ENCODE measurements at regions not wholly inside any gene's neighbourhood (a gene's known extent, or its start where the extent isn't known, plus 50 kb on each side); places are given as distances from the start of the nearest gene placed in this dataset.

DNA sequence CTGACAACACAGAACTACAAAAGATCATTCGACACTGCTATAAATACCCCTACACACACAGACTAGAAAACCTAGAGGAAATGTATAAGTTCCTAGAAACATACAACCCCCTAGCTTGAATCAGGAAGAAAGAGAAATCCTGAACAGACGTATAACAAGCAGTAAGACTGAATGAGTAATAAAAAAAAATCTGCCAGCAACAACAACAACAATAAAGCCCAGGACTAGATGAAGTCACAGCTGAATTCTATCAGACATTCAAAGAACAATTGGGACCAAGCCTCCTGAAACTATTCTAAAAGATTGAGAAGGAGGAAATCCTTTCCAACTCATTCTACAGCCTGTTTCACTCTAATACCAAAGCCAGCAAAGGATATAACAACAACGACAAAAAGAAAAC is 68.2 kb upstream of the SLIT3 start:
- Mint-ChIP-seq H3K4me1 (ENCODE audit: low read depth) (no peaks in the 10 kb centered on the region), H3K36me3 (ENCODE audit: low read depth) (no peaks in the 10 kb centered on the region), H3K27me3 (peaks cover 12% of the 10 kb centered on the region)

DNA sequence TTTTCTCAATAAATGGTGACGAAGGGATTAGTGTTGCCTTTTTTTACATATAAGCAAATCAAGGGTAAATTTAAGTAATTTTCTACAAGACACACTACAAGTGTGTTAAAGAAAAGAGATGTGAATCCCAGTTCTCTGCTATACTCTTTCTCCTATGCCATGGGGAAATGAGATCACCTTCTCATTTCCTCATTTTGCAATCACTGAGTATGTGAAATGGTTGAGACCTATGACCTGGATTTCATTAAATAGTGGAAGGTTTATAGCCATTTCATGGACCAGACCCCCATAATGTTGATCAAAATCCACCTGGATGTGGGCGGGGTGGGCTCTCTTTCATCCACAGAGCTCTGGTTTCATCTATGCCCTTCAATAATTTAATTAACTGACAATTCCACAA is 66.9 kb upstream of the SLIT3 start:
- H3K4me3 Mint-ChIP-seq, result no peak overlapping the region
- H3K27me3 Mint-ChIP-seq, result peaks cover 12% of the 10 kb centered on the region
- H3K9me3 Mint-ChIP-seq, result peaks cover 4% of the 10 kb centered on the region
- no peaks in the 10 kb centered on the region for H3K4me1 Mint-ChIP-seq (ENCODE audit: low read depth)
- no peak overlapping the region for H3K27ac Mint-ChIP-seq
- H3K36me3 Mint-ChIP-seq (ENCODE audit: low read depth), result no peaks in the 10 kb centered on the region

More for the DNA sequence above, 68.2 kb upstream of the SLIT3 start:
- peaks cover 4% of the 10 kb centered on the region for H3K9me3 Mint-ChIP-seq
- H3K27ac Mint-ChIP-seq, result no peak overlapping the region
- H3K4me3 Mint-ChIP-seq, result no peak overlapping the region

DNA sequence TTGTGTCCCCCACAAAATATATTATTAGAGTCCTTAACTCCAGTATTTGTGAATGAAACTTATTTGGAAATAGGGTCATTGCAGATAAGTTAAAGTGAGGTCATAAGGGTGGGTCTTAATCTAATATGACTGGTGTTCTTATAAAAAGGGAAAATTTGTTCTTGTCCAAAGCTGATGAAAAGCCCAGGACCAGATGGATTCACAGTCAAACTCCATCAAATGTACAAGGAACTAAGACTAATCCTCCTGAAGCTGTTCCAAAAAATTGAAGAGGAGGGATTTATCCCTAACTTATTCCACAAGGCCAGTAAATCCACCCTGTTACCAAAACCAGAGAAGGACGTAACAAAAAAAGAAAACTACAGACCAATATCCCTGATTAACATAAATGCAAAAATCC is 56.4 kb upstream of the SLIT3 start:
- no peaks in the 10 kb centered on the region for H3K4me1 Mint-ChIP-seq (ENCODE audit: low read depth)
- no peak overlapping the region for H3K27ac Mint-ChIP-seq
- H3K27me3 Mint-ChIP-seq, result peaks cover 11% of the 10 kb centered on the region
- no peaks in the 10 kb centered on the region for H3K9me3 Mint-ChIP-seq
- H3K36me3 Mint-ChIP-seq (ENCODE audit: low read depth), result no peaks in the 10 kb centered on the region
- no peak overlapping the region for H3K4me3 Mint-ChIP-seq

DNA sequence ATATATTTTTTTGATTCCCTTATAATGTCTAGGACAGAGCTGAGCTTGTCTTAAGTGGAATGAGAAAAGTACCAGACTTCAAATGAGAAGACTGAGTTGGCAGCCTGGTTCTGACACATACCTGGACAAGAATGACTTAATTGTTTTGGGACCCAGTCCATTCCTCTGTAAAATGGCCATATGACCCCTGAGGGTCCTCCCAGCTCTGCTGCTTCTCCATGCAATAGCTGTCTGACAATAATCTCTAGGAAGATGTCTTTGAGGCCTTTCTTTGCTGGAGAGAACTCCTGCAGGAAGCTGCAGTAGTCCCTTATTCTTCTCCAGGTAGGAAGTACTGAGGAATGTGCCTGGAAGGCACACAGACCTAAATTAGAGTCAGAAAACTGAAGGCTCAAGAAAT is 55.9 kb upstream of the SLIT3 start:
- H3K27ac Mint-ChIP-seq, result no peak overlapping the region
- no peak overlapping the region for H3K4me3 Mint-ChIP-seq
- H3K27me3 Mint-ChIP-seq, result peaks cover 11% of the 10 kb centered on the region
- H3K9me3 Mint-ChIP-seq, result no peaks in the 10 kb centered on the region
- H3K4me1 Mint-ChIP-seq (ENCODE audit: low read depth), result no peaks in the 10 kb centered on the region
- H3K36me3 Mint-ChIP-seq (ENCODE audit: low read depth), result no peaks in the 10 kb centered on the region

DNA sequence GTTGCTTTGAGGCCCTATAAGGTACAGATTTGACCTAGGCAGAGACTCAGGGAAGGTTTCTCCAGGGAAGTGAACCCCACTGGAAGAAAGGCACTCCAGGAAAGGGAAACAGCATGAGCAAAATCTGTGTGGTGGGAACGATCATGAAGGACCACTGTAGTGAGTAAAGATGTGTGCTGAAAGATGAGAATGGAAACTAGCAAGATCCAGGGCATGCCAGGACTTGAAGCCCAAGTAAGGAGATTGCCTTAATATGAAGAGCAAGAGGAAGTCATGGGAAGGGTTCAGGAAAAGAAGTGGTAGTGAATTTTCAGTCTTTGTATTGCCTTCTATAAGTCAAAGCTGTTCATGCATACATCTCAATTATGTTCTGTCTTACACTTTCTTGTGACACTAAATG is 55.2 kb upstream of the SLIT3 start:
- Mint-ChIP-seq H3K9me3 (no peaks in the 10 kb centered on the region), H3K36me3 (ENCODE audit: low read depth) (no peaks in the 10 kb centered on the region), H3K27ac (no peak overlapping the region), H3K27me3 (peaks cover 11% of the 10 kb centered on the region), H3K4me3 (no peak overlapping the region), H3K4me1 (ENCODE audit: low read depth) (no peaks in the 10 kb centered on the region)

DNA sequence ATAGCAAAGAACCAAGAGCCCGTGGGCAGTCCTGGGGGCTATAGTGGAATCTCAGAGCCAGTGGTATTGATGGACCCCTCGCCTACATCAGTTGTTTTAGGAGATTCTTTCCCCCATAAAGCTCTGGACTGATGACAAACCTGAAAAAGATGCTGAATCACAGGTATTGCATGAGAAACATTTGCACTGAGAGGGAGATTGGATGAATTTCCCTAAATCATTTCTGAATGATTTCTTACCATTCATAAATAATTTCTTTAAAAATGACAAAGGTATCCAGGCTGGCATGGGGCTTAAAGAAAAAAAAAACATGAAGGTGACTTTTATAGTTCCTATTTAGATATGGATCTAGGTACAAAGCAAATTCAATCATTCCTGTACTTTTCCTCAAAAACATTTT is 54.0 kb upstream of the SLIT3 start:
- Mint-ChIP-seq H3K4me3 (no peak overlapping the region), H3K9me3 (no peaks in the 10 kb centered on the region), H3K4me1 (ENCODE audit: low read depth) (no peaks in the 10 kb centered on the region), H3K36me3 (ENCODE audit: low read depth) (no peaks in the 10 kb centered on the region), H3K27ac (no peak overlapping the region), H3K27me3 (peaks cover 11% of the 10 kb centered on the region)

DNA sequence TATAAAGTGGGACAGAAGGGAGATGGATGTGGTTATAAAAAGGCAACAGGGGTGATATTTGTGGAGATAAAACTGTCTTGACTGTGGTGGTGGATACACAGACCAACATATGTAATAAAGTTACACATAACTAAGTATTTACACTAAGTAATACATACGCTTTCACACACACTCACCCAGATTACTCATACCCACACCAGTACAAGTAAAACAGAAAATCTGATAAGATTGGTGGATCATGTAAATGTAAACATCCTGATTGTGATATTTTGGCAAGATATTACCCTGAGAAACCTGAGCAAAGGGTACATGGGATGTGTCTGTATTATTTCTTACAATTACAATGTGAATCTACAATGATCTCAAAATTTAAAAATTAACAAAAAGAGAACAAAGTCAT is 53.3 kb upstream of the SLIT3 start:
- H3K4me1 Mint-ChIP-seq (ENCODE audit: low read depth), result no peaks in the 10 kb centered on the region
- H3K36me3 Mint-ChIP-seq (ENCODE audit: low read depth), result no peaks in the 10 kb centered on the region
- H3K4me3 Mint-ChIP-seq, result no peak overlapping the region
- no peaks in the 10 kb centered on the region for H3K9me3 Mint-ChIP-seq
- peaks cover 11% of the 10 kb centered on the region for H3K27me3 Mint-ChIP-seq
- H3K27ac Mint-ChIP-seq, result no peak overlapping the region

DNA sequence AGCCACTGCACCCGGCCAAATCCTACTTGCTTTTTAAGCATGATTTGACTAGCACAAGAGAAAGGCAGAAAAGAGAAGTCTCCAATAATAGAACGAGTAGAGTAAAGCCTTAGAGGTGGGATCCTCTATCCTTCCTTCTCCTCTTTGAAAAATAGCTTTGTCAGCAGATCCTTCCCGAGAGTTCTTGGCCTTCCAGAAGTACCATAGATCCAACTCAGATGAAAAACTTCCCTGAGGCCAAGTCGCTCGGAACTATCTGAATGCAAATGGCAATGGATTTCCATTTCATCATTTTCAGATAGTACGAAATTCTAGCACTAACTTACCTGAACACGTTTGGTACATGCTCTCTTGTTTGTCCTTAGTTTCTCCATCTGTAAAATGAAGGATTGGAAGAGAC is 52.0 kb upstream of the SLIT3 start:
- Mint-ChIP-seq H3K36me3 (ENCODE audit: low read depth) (no peaks in the 10 kb centered on the region), H3K27ac (no peak overlapping the region), H3K4me1 (ENCODE audit: low read depth) (no peaks in the 10 kb centered on the region), H3K4me3 (no peak overlapping the region), H3K9me3 (no peaks in the 10 kb centered on the region), H3K27me3 (peaks cover 11% of the 10 kb centered on the region)

DNA sequence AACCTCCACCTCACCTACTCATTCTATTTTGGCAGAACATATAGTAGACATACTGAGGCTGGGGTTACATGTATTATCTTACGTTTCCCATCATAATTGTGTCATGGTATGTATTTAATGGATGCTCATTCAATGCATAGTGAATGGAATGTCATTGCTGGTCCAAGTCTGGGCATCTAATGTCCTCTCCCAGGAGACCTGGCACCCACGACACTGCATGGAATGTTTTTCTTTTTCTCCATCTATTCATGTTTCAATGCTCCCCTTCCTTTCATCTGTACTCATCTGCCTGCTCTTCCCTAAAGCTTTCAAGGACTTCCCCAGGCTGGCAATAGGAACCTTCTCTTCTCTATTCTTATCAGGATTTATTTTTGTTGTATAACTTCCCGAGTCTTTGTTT is 50.8 kb upstream of the SLIT3 start:
- no peaks in the 10 kb centered on the region for H3K9me3 Mint-ChIP-seq
- H3K4me1 Mint-ChIP-seq (ENCODE audit: low read depth), result no peaks in the 10 kb centered on the region
- H3K4me3 Mint-ChIP-seq, result no peak overlapping the region
- no peaks in the 10 kb centered on the region for H3K36me3 Mint-ChIP-seq (ENCODE audit: low read depth)
- peaks cover 11% of the 10 kb centered on the region for H3K27me3 Mint-ChIP-seq
- no peak overlapping the region for H3K27ac Mint-ChIP-seq

DNA sequence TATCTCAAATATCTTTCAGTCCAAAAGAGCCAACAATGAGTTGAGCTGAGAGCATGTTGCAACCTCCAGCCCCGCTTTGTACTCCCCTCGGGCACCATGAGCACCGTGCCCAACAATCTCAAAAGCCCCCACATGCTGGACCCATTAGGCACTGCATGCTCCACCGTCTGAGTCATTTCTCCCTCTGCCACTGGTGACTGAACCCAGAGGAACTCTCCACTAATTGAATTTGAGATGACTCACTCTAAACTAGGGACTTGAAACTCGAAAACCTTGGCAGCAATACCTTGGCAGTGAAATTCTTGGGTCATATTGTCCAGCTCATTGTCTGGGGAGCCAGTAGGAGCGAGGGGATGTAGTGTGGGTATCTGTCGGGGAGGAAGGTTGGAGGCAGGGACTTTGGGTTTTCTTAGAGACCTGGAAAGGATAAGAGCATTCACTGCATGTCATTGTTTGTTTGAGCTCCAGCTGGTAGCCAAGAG is 49.9 kb upstream of the SLIT3 start:
- no peaks in the 10 kb centered on the region for H3K4me1 Mint-ChIP-seq (ENCODE audit: low read depth)
- no peak overlapping the region for H3K27ac Mint-ChIP-seq

More for the DNA sequence above, 49.9 kb upstream of the SLIT3 start:
- H3K9me3 Mint-ChIP-seq, result no peaks in the 10 kb centered on the region
- no peaks in the 10 kb centered on the region for H3K36me3 Mint-ChIP-seq (ENCODE audit: low read depth)
- H3K4me3 Mint-ChIP-seq, result no peak overlapping the region
- H3K27me3 Mint-ChIP-seq, result peaks cover 11% of the 10 kb centered on the region
